ENCODE measurements at regions not wholly inside any gene's neighbourhood (a gene's known extent, or its start where the extent isn't known, plus 50 kb on each side); places are given as distances from the start of the nearest gene placed in this dataset.
"Not testable (repeated sequence)": the region's sequence is repeated elsewhere in the genome, so short reads cannot be mapped to it uniquely, and the experiment has no call there.

DNA sequence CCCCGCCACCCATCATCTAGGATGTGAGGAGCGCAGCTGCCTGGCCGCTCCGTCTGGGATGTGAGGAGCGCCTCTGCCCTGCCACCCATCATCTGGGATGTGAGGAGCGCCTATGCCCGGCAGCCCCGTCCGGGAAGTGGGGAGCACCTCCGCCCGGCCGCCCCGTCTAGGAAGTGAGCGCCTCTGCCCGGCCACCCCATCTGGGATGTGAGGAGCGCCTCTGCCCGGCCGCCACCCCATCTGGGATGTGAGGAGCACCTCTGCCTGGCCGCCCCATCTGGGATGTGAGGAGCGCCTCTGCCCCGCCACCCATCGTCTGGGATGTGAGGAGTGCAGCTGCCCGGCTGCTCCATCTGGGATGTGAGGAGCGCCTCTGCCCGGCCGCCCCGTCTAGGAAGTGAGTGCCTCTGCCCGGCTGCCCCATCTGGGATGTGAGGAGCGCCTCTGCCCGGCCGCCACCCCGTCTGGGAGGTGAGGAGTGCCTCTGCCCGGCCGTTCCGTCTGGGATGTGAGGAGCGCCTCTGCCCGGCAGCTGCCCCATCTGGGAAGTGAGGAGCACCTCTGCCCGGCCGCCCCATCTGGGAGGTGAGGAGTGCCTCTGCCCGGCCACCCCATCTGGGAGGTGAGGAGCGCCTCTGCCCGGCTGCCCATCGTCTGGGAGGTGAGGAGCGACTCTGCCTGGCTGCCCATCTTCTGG is 1086.5 kb downstream of the TYW1 start:
- H3K27me3 ChIP-seq (ENCODE audit: control insufficient read depth, insufficient read depth, low read length); H3K4me3 ChIP-seq (replicated peaks in 1 of 4; ENCODE audit: control extremely low read depth in 1 of 4, insufficient read depth in 1 of 4, low read depth in 3 of 4, low read length in 4 of 4): not testable (repeated sequence)

GRCh38 chr7:68087401-68087800 is 1090.8 kb downstream of the TYW1 start:
- no peak for TF ChIP-seq EZH2 (IDR thresholded peaks at IDR 0.05; ENCODE audit: low read length, missing control alignments)
- TF ChIP-seq, protein P1, sequence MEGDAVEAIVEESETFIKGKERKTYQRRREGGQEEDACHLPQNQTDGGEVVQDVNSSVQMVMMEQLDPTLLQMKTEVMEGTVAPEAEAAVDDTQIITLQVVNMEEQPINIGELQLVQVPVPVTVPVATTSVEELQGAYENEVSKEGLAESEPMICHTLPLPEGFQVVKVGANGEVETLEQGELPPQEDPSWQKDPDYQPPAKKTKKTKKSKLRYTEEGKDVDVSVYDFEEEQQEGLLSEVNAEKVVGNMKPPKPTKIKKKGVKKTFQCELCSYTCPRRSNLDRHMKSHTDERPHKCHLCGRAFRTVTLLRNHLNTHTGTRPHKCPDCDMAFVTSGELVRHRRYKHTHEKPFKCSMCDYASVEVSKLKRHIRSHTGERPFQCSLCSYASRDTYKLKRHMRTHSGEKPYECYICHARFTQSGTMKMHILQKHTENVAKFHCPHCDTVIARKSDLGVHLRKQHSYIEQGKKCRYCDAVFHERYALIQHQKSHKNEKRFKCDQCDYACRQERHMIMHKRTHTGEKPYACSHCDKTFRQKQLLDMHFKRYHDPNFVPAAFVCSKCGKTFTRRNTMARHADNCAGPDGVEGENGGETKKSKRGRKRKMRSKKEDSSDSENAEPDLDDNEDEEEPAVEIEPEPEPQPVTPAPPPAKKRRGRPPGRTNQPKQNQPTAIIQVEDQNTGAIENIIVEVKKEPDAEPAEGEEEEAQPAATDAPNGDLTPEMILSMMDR (conservative IDR thresholded peaks at IDR 0.05 in 1 of 2, IDR thresholded peaks at IDR 0.05 in 1 of 2; ENCODE audit: low read depth in 1 of 2, low read length in 2 of 2), result no peak
- Histone ChIP-seq H3K9me3 (ENCODE audit: control insufficient read depth, insufficient read depth, low read depth, low read length) (no peaks in the 10 kb centered on the region), H3K79me2 (ENCODE audit: control insufficient read depth, insufficient read depth, low read length) (no peaks in the 10 kb centered on the region), H2AFZ (ENCODE audit: low read length) (no peak overlapping the region), H3K4me3 (replicated peaks in 1 of 4; ENCODE audit: control extremely low read depth in 1 of 4, insufficient read depth in 1 of 4, low read depth in 3 of 4, low read length in 4 of 4) (no peak overlapping the region), H3K4me1 (ENCODE audit: control insufficient read depth, extremely low read depth, insufficient read depth, low read length) (no peaks in the 10 kb centered on the region), H3K4me2 (ENCODE audit: extremely low read depth, insufficient read depth, low read length) (no peak overlapping the region), H3K9ac (ENCODE audit: insufficient read depth, low read length) (no peak overlapping the region), H3K36me3 (ENCODE audit: control insufficient read depth, insufficient read depth, low read length) (no peaks in the 10 kb centered on the region), H3K27ac (ENCODE audit: insufficient read depth, low read length) (no peak overlapping the region), H3K27me3 (ENCODE audit: control insufficient read depth, insufficient read depth, low read length) (no peaks in the 10 kb centered on the region), H4K20me1 (ENCODE audit: control insufficient read depth, extremely low read depth, insufficient read depth, low read length) (no peaks in the 10 kb centered on the region)
- no peak for DNase-seq (ENCODE audit: low read depth in 2 of 2)

More for the DNA sequence above, 1086.5 kb downstream of the TYW1 start:
- H4K20me1 ChIP-seq (ENCODE audit: control insufficient read depth, extremely low read depth, insufficient read depth, low read length); DNase-seq (ENCODE audit: low read depth in 2 of 2); H3K27ac ChIP-seq (ENCODE audit: insufficient read depth, low read length); H3K36me3 ChIP-seq (ENCODE audit: control insufficient read depth, insufficient read depth, low read length); H2AFZ ChIP-seq (ENCODE audit: low read length); H3K9me3 ChIP-seq (ENCODE audit: control insufficient read depth, insufficient read depth, low read depth, low read length); H3K9ac ChIP-seq (ENCODE audit: insufficient read depth, low read length); H3K79me2 ChIP-seq (ENCODE audit: control insufficient read depth, insufficient read depth, low read length); H3K4me1 ChIP-seq (ENCODE audit: control insufficient read depth, extremely low read depth, insufficient read depth, low read length); H3K4me2 ChIP-seq (ENCODE audit: extremely low read depth, insufficient read depth, low read length): not testable (repeated sequence)

DNA sequence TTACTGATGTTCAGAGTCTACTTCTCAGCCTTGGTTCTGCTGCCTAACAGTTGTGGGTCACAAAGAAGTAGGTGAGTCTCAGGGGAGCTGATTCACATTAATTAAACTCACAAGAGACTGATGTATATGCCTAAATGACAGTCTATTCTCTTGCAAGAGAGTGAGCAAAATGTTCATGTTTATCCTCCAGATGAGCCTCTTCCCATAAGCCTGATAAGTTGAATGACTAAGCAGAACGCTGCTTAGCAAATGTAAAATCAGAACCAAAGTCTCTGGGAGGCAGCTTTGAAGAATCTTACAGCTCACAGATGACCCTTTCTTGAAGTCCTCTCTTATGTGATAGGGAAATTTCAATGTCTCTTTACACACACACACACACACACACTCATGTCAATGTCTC is 1092.2 kb downstream of the TYW1 start:
- Histone ChIP-seq H3K4me2 (ENCODE audit: extremely low read depth, insufficient read depth, low read length) (no peak overlapping the region), H3K27ac (ENCODE audit: insufficient read depth, low read length) (no peak overlapping the region), H3K79me2 (ENCODE audit: control insufficient read depth, insufficient read depth, low read length) (no peaks in the 10 kb centered on the region), H2AFZ (ENCODE audit: low read length) (no peak overlapping the region), H4K20me1 (ENCODE audit: control insufficient read depth, extremely low read depth, insufficient read depth, low read length) (no peaks in the 10 kb centered on the region), H3K9ac (ENCODE audit: insufficient read depth, low read length) (no peak overlapping the region), H3K36me3 (ENCODE audit: control insufficient read depth, insufficient read depth, low read length) (no peaks in the 10 kb centered on the region), H3K27me3 (ENCODE audit: control insufficient read depth, insufficient read depth, low read length) (no peaks in the 10 kb centered on the region), H3K4me1 (ENCODE audit: control insufficient read depth, extremely low read depth, insufficient read depth, low read length) (no peaks in the 10 kb centered on the region), H3K4me3 (replicated peaks in 1 of 4; ENCODE audit: control extremely low read depth in 1 of 4, insufficient read depth in 1 of 4, low read depth in 3 of 4, low read length in 4 of 4) (no peak overlapping the region), H3K9me3 (ENCODE audit: control insufficient read depth, insufficient read depth, low read depth, low read length) (no peaks in the 10 kb centered on the region)
- TF ChIP-seq, protein P1 (conservative IDR thresholded peaks at IDR 0.05 in 1 of 2, IDR thresholded peaks at IDR 0.05 in 1 of 2; ENCODE audit: low read depth in 1 of 2, low read length in 2 of 2), result no peak
- no peak for TF ChIP-seq EZH2 (IDR thresholded peaks at IDR 0.05; ENCODE audit: low read length, missing control alignments)
- no peak for DNase-seq (ENCODE audit: low read depth in 2 of 2)

- H3K27me3 ChIP-seq (ENCODE audit: control insufficient read depth, insufficient read depth, low read length); H3K79me2 ChIP-seq (ENCODE audit: control insufficient read depth, insufficient read depth, low read length); H3K4me2 ChIP-seq (ENCODE audit: extremely low read depth, insufficient read depth, low read length); H3K9me3 ChIP-seq (ENCODE audit: control insufficient read depth, insufficient read depth, low read depth, low read length); DNase-seq (ENCODE audit: low read depth in 2 of 2); H3K4me3 ChIP-seq (replicated peaks in 1 of 4; ENCODE audit: control extremely low read depth in 1 of 4, insufficient read depth in 1 of 4, low read depth in 3 of 4, low read length in 4 of 4); H4K20me1 ChIP-seq (ENCODE audit: control insufficient read depth, extremely low read depth, insufficient read depth, low read length); H2AFZ ChIP-seq (ENCODE audit: low read length); H3K36me3 ChIP-seq (ENCODE audit: control insufficient read depth, insufficient read depth, low read length); H3K27ac ChIP-seq (ENCODE audit: insufficient read depth, low read length); H3K9ac ChIP-seq (ENCODE audit: insufficient read depth, low read length); H3K4me1 ChIP-seq (ENCODE audit: control insufficient read depth, extremely low read depth, insufficient read depth, low read length): not testable (repeated sequence)
Observed at GRCh38 chr7:68090256-68090655, 1093.6 kb downstream of the TYW1 start.

Measured in fibroblast of lung (primary cell).